ENCODE measurements at regions not wholly inside any gene's neighbourhood (a gene's known extent, or its start where the extent isn't known, plus 50 kb on each side); places are given as distances from the start of the nearest gene placed in this dataset.

- H3K4me3 ChIP-seq (ENCODE audit: low read length): no peak overlapping the region
These were observed 317.0 kb upstream of the MPDZ start for GRCh38 chr9:13596383-13596970.

GRCh38 chr9:13590996-13591395 is 311.5 kb upstream of the MPDZ start:
- no peaks in the 10 kb centered on the region for H3K36me3 ChIP-seq (replicated peaks; ENCODE audit: low read depth, low read length)
- no peaks in the 10 kb centered on the region for H3K9me3 ChIP-seq (ENCODE audit: insufficient read depth, low read length)
- no peak overlapping the region for H2AFZ ChIP-seq (ENCODE audit: low read depth, low read length)
- H3K27ac ChIP-seq (ENCODE audit: low read length): no peak overlapping the region
- no peak overlapping the region for H3K4me3 ChIP-seq (ENCODE audit: low read length)
- no peak overlapping the region for H3K9ac ChIP-seq (ENCODE audit: low read length)
- no peaks in the 10 kb centered on the region for H3K27me3 ChIP-seq (ENCODE audit: low read depth, low read length)
- H3K4me2 ChIP-seq (ENCODE audit: low read length): no peak overlapping the region
- peaks cover 7% of the 10 kb centered on the region; the same call in 1 of the 2 replicates for H3K4me1 ChIP-seq (ENCODE audit: low read length)
- TF ChIP-seq CTCF (IDR thresholded peaks at IDR 0.05; ENCODE audit: low read depth, low read length) (no peak), EZH2phosphoT487 (IDR thresholded peaks at IDR 0.05; ENCODE audit: low read depth) (no peak)
- H4K20me1 ChIP-seq (ENCODE audit: insufficient read depth, low read length): no peaks in the 10 kb centered on the region
- H3K79me2 ChIP-seq (ENCODE audit: low read length): no peaks in the 10 kb centered on the region

More at GRCh38 chr9:13596383-13596970, 317.0 kb upstream of the MPDZ start:
- H2AFZ ChIP-seq (ENCODE audit: low read depth, low read length): no peak overlapping the region
- H3K27me3 ChIP-seq (ENCODE audit: low read depth, low read length): no peaks in the 10 kb centered on the region
- no peaks in the 10 kb centered on the region for H3K9me3 ChIP-seq (ENCODE audit: insufficient read depth, low read length)
- H3K9ac ChIP-seq (ENCODE audit: low read length): no peak overlapping the region
- H3K27ac ChIP-seq (ENCODE audit: low read length): no peak overlapping the region
- TF ChIP-seq EZH2phosphoT487 (IDR thresholded peaks at IDR 0.05; ENCODE audit: low read depth) (no peak), CTCF (IDR thresholded peaks at IDR 0.05; ENCODE audit: low read depth, low read length) (no peak)
- H3K4me2 ChIP-seq (ENCODE audit: low read length): no peak overlapping the region
- H3K4me1 ChIP-seq (ENCODE audit: low read length): peaks cover 6% of the 10 kb centered on the region; the same call in 1 of the 2 replicates
- H4K20me1 ChIP-seq (ENCODE audit: insufficient read depth, low read length): no peaks in the 10 kb centered on the region
- H3K79me2 ChIP-seq (ENCODE audit: low read length): no peaks in the 10 kb centered on the region
- H3K36me3 ChIP-seq (replicated peaks; ENCODE audit: low read depth, low read length): no peaks in the 10 kb centered on the region

- Histone ChIP-seq H3K27me3 (ENCODE audit: low read depth, low read length) (no peaks in the 10 kb centered on the region), H3K36me3 (replicated peaks; ENCODE audit: low read depth, low read length) (no peaks in the 10 kb centered on the region), H3K27ac (ENCODE audit: low read length) (no peak overlapping the region), H3K9me3 (ENCODE audit: insufficient read depth, low read length) (no peaks in the 10 kb centered on the region), H3K79me2 (ENCODE audit: low read length) (no peaks in the 10 kb centered on the region), H3K4me3 (ENCODE audit: low read length) (no peak overlapping the region), H2AFZ (ENCODE audit: low read depth, low read length) (no peak overlapping the region), H3K4me1 (ENCODE audit: low read length) (peaks cover 7% of the 10 kb centered on the region; the same call in 1 of the 2 replicates), H4K20me1 (ENCODE audit: insufficient read depth, low read length) (no peaks in the 10 kb centered on the region), H3K9ac (ENCODE audit: low read length) (no peak overlapping the region), H3K4me2 (ENCODE audit: low read length) (no peak overlapping the region)
- TF ChIP-seq CTCF (IDR thresholded peaks at IDR 0.05; ENCODE audit: low read depth, low read length) (no peak), EZH2phosphoT487 (IDR thresholded peaks at IDR 0.05; ENCODE audit: low read depth) (no peak)
These were observed 309.7 kb upstream of the MPDZ start for GRCh38 chr9:13589034-13589737.

- no peaks in the 10 kb centered on the region for H3K36me3 ChIP-seq (replicated peaks; ENCODE audit: low read depth, low read length)
- H3K79me2 ChIP-seq (ENCODE audit: low read length): no peaks in the 10 kb centered on the region
- TF ChIP-seq EZH2phosphoT487 (IDR thresholded peaks at IDR 0.05; ENCODE audit: low read depth) (no peak), CTCF (IDR thresholded peaks at IDR 0.05; ENCODE audit: low read depth, low read length) (no peak)
- peaks cover 7% of the 10 kb centered on the region; the same call in 1 of the 2 replicates for H3K4me1 ChIP-seq (ENCODE audit: low read length)
- H3K4me3 ChIP-seq (ENCODE audit: low read length): no peak overlapping the region
- H3K9ac ChIP-seq (ENCODE audit: low read length): no peak overlapping the region
- H3K27ac ChIP-seq (ENCODE audit: low read length): no peak overlapping the region
- no peaks in the 10 kb centered on the region for H3K9me3 ChIP-seq (ENCODE audit: insufficient read depth, low read length)
- H3K4me2 ChIP-seq (ENCODE audit: low read length): no peak overlapping the region
- H2AFZ ChIP-seq (ENCODE audit: low read depth, low read length): no peak overlapping the region
- no peaks in the 10 kb centered on the region for H3K27me3 ChIP-seq (ENCODE audit: low read depth, low read length)
- H4K20me1 ChIP-seq (ENCODE audit: insufficient read depth, low read length): no peaks in the 10 kb centered on the region
These were observed 308.9 kb upstream of the MPDZ start for GRCh38 chr9:13588151-13589033.

Data from OCI-LY3 (cell line).